GM21367 (cell line): ENCODE measurements at regions not wholly inside any gene's neighbourhood (a gene's known extent, or its start where the extent isn't known, plus 50 kb on each side); places are given as distances from the start of the nearest gene placed in this dataset.

Source experiments
- ATAC-seq: cut with Tn5 transposase; IDR thresholded peaks from one replicate; pipeline ENCODE4 v1.9.1; 2021; ENCODE audit not compliant: unreplicated experiment

- ATAC-seq = no peak
These were observed 97.6 kb upstream of the TBX20 start for GRCh38 chr7:35351466-35351865.

- ATAC-seq = no peak
These were observed 94.9 kb upstream of the TBX20 start for GRCh38 chr7:35348611-35349400.

- ATAC-seq = no peak
These were observed 88.9 kb upstream of the TBX20 start for GRCh38 chr7:35342786-35343185.

- no peak for ATAC-seq
These were observed 85.9 kb upstream of the TBX20 start for GRCh38 chr7:35339811-35340210.

DNA sequence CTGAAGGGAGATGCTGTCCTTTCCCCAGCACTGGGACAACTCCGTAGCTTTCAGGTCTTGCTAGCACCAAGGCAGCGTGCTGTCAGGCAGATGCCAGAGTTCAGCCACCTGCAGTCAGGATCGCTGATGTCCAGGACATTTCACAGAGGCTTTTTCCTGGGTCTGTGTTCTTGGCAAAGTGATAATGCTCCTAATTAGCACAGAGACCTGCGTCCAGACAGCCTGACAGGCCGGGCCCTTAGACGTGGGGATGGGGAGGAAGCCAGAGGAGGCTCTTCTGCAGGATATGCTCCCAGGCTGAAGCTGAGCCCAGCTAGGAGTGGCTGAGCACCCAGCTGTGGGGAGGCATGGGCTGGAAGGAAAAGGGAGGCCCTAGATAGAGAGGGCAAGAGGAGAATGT is 82.5 kb upstream of the TBX20 start:
- no peak for ATAC-seq

DNA sequence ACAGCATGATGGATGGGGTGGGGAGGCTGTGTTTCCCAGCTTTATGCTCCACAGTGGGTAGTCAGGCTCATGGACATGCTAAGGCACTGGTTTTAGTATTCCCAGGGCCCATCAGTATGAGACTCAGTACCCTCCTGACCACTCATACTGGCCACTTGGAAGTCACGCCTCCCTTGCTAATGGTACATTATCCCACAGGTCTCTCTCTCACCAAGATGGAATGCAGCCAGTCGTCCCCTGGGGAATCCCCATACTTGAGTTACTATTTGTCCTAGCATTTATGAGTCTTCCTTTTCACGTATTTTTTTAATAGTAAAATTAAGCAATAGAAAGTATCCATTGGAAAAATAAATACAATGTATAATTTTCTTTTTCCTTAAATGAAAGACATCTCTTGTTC is 80.6 kb upstream of the TBX20 start:
- no peak for ATAC-seq

GRCh38 chr7:35333265-35333664 is 79.4 kb upstream of the TBX20 start:
- ATAC-seq = no peak

- ATAC-seq = no peak
These were observed 78.1 kb upstream of the TBX20 start for GRCh38 chr7:35331730-35332678.

DNA sequence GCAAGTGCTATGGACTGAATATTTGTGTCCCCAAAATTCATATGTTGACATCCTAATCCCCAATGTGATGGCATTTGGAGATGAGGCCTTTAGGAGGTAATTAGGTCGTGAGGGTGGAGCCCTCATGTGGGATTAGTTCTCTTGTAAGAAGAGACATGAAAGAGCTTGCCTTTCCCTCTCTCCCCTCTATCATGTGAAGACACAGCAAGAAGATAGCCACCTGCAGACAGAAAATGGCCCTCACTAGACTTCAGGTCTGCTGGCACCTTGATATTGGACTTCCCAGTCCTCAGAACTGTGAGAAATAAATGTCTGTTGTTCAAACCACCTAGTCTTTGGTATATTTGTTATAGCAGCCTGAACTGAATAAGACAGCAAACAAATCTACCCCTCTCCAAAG is 75.1 kb upstream of the TBX20 start:
- ATAC-seq = no peak

DNA sequence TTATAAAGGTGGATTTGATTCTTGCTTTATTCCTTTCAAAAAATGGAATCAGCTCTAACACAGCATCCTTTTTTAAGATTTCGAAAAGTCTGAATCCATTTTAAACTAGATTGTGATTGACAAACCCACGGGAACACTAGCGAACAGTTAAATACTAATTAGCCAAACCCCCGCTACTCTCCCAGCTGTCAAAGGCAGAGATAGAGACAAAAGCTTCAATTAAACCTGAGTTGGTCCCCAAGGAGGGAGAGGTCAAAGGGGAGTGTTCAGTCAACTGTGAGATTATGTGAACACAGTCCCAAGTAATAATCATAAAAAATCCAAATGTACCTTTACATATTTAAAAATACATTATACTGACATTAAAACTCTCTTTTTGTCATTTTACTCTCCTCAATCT is 65.7 kb upstream of the TBX20 start:
- no peak for ATAC-seq

GRCh38 chr7:35316549-35316948 is 62.6 kb upstream of the TBX20 start:
- ATAC-seq = no peak

- ATAC-seq = no peak
These were observed 61.6 kb upstream of the TBX20 start for GRCh38 chr7:35315517-35315916.

- ATAC-seq = no peak
These were observed 60.5 kb upstream of the TBX20 start for GRCh38 chr7:35314354-35314753.

DNA sequence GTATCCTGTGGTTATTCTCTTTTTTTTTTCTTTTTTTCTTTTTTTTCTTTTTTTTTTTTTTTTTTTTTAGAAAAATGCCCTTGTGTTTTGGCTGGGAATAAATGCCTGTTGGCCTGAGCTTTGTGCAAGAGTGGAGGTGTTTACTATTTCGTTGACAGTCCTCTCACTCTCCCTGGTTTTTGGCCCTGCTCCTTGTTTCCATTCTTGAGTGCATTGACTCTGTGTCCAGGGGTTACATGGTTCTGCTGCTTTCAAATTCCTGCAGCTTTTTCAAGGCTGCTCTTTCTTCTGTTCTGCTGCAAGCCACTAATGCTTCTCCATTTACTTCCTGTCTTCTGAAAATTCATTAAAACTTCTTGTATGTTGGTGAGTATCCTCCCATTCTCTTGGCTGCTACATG is 59.7 kb upstream of the TBX20 start:
- ATAC-seq = no peak
